SW 1271 (cell line): ENCODE measurements at regions not wholly inside any gene's neighbourhood (a gene's known extent, or its start where the extent isn't known, plus 50 kb on each side); places are given as distances from the start of the nearest gene placed in this dataset.
"Not testable (repeated sequence)": the region's sequence is repeated elsewhere in the genome, so short reads cannot be mapped to it uniquely, and the experiment has no call there.

Source experiments
- DNase-seq, 2 experiments: peaks; one replicate each; lab custom pipeline; 2025; lab: John Stamatoyannopoulos, UW

- peak in 1 of 2 experiments; percentile 13 for DNase-seq
Observed at GRCh38 chr4:12583275-12583674, 900.9 kb downstream of the RAB28 start.

- no peak for DNase-seq
Observed at GRCh38 chr4:12580787-12581186, 903.4 kb downstream of the RAB28 start.

DNA sequence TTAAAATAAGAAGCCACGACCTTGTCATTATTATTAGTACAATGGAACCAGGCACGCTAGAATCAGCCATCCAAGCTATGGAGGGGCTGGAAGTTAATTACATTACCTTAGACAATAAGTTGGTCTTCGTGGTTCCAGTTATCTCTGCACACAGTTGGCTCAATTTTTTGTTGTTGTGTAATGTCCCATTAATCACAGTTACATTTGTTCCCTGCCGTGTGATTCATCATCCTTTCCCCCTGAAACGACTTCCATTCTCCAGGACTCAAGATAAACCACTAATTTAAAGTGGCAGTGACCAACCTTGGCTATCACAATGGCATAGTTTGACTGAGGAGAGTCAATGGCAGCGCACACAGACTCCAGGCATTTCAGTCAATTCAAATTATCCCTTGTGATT, 905.0 kb downstream of the RAB28 start:
- peak in 1 of 2 experiments; percentile 13 for DNase-seq

- no peak for DNase-seq
Observed at GRCh38 chr4:12576409-12576808, 907.7 kb downstream of the RAB28 start.

DNA sequence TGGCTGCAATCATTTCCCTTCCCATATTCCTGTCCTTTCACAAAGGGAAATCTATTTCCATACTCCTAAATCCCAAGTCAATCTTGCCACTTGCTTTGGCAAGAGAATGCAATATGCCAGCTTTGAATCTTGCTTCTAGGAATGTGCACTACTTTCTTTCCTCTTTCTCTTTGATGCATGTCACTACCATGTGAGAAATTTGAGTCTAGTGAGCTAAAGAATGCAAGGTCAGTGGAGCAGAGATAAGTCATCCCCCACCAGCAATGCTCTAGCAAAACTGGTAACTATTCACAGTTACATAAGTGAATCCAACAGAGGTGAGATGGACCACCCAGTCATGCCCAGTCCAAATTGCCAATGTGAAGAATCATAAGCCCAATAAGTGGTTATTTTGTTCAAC, 910.4 kb downstream of the RAB28 start:
- no peak for DNase-seq

- no peak for DNase-seq
Observed at GRCh38 chr4:12562476-12563140, 921.5 kb downstream of the RAB28 start.

- no peak for DNase-seq
Observed at GRCh38 chr4:12562021-12562420, 922.1 kb downstream of the RAB28 start.

DNA sequence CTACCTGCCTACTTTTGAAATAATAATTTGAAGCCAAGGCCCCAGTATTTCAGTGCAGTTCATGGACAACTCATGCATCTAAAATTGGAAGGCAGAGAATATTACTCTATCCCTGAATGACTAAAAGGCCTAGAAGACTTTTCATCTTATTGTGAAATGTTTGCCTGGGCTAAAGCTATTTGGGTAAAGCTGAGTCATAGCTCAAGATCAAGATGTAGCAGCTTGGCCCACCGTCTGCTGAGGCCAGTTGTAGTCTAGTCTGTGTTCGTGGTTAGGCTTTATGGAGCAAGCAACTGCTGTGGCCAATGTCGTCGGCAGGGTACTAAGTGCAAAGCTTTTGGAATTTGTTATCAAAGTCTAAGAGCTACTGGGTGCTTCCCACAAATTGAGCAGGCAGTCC, 929.1 kb downstream of the RAB28 start:
- no peak for DNase-seq

- no peak for DNase-seq
Observed at GRCh38 chr4:12548678-12549077, 935.5 kb downstream of the RAB28 start.

DNA sequence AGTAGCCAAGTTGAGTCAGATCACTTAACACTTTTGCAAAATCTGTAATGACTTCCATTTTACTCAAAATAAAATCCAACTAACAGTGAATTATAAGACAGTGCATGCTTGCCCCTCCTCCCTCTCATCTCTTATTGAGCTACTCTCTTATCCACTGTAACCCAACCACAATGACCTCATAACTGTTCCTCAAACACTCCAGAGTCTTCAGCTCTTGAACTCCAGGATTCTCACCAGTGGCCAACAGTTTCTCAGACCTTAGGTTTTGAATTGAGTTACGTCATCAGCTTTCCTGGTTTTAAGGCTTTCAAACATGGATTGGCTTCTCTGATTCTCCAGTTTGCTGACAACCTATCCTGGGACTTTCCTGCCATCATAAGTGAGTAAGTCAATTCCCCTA, 938.3 kb downstream of the RAB28 start:
- DNase-seq = no peak

GRCh38 chr4:12538162-12538561, 946.0 kb downstream of the RAB28 start:
- DNase-seq = no peak

DNA sequence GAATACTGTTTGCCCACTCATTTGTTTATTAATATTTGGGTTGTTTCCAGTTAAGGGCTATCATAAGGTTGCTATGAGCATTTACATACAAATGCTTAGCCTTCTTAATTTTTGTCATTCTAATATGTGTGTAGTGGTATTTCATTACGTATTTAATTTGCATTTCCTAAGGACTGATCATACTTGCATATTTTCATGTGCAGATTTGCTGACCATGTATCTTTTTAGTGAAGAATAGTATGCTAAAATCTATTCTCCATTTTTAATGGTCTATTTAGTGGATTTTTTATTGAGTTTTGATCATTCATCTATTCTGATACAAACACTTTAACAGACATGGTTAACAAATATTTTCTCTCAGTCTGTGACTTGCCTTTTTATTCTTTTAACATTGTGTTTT, 949.5 kb downstream of the RAB28 start:
- DNase-seq = no peak

DNA sequence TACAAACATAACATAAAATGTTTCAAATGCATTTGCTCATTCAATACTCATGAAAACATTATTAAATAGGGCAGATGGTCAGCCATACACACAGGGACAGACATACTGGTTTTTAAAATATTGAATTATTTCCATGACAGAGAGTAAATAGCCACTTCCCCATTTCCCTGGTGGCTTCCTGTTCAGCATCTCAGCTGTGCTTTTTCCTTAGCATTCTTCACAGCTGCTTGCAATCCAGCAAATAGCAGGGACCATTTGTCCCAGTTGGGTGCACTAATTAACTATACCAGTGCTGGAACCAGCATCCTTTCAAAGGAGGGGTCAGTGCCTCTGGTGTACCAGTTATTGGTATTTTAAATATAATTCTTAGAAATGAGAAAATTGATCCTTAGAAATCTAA, 964.7 kb downstream of the RAB28 start:
- DNase-seq = no peak

DNA sequence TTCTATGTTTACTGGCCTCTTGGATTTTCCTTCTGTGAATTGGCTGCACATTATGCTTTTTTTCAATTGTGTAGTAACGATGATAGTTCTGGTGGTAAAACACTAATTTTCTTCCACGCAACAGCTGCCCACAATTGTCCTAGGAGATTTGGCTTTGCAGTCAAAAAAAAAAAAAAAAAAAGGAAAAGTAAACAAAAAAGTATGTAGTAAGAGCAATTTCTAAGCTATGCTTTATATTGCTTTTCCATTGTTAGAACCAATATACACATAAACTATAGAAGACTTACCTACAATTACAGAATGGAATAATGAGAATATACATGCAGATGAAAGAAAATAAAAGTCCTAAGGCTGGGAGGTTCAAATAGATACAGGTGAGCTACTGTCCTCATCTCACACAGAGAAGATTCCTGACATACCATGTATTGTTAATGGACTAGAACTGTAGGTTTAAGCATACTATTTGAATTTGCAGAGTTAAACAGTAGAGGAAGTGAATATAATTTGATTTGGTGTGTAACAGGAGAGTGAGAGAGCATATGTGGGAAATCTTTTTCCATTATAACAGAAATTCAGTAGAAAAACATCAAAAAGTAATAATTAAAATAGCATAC, 976.2 kb downstream of the RAB28 start:
- no peak for DNase-seq

- DNase-seq = no peak
Observed at GRCh38 chr4:12500409-12500808, 983.7 kb downstream of the RAB28 start.

DNA sequence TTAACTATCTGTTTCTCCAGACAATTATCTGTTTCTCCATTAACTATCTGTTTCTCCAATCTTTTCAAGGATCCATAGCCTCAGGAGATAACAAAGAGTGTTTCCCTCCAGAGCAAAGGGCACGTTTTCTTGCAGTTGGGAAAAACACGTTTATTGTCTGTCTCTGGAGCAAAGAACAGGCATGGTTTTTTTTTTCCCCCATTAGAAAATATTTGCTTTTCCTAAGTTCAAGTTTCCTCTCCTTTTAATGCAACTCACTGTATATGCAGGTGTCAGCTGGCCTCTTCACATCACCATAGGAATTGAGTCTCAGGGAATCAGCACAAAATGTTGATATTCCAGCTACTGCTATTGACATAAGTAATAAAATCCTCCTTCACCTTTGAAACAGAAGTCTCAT, 984.4 kb downstream of the RAB28 start:
- DNase-seq = no peak

DNA sequence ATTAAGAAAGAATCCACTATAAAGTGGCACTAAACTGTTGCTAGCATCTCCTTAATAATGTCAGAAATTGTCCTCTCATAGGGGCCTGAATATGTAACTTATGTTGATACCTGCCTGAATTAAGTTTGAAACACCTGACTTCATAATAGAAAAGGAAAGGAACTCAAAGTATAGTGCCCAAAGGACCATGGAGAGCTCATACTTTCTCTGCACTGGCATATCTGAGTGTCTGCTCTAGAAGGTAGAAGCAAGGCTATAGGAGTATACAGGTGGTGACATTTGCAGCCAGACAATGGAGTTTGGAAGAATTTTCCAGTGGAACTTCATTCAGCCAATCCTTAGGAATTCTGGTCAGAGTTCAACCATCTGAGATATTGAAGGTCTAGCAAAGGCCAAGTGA, 988.9 kb downstream of the RAB28 start:
- DNase-seq = no peak

- no peak for DNase-seq
Observed at GRCh38 chr4:12492730-12493393, 991.3 kb downstream of the RAB28 start.

GRCh38 chr4:12488672-12489071, 995.5 kb downstream of the RAB28 start:
- no peak for DNase-seq

DNA sequence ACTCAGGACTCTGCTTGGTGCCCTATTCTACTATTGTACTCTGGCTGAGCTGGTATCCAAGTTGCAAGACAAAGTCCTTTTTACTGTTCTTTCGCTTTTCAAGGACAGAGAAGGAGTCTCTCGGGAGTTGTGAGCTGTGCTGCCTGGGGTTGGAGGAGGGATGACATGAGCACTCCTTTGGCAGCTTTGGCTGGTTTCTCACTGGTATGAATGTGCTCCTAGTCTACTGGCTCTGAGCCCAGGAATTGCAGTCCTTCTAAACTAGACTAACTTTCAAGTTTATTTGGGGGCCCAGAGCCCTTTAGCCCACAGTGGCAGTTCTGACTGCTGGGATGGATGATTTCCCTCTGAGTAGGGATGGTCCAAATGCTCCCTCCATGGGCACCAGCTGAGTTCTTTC, 997.1 kb downstream of the RAB28 start:
- no peak for DNase-seq

DNA sequence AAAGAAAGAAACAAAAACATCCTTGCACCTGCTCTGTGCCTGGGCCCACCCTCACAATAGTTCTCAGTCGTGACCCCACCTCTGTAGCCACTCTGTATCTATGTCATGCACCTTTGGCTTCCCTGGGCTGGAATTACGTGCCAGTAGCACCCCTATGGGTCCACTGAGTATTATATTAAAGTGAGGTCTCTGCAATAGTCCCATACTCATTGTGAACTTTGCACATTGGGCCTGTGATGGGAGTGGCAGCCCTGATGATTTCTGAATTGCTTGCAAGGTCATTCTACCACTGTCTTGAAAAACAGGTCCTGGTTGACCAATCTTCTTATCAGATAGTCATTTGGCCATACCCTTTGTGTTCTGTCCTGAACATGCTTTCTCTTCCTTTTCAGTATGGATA, 1012.1 kb downstream of the RAB28 start:
- DNase-seq = no peak

DNA sequence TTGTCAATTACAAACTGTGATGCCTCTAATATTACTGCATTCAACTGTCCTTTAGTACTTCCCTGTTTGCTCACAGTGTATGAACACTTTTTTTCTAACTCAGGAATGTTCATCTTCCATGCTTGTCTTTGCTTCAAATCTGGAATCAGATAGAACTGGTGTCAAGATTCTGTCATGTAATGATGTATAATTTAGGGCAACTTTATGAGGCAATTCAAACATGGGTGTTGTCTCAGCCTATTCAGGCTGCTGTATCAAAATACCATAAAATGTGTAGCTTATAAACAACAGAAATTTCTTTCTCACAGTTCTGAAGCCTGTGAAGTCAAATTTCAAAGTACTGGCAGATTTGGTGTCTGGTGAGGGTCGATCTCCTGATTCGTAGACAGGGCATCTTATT, 1012.9 kb downstream of the RAB28 start:
- no peak for DNase-seq

DNA sequence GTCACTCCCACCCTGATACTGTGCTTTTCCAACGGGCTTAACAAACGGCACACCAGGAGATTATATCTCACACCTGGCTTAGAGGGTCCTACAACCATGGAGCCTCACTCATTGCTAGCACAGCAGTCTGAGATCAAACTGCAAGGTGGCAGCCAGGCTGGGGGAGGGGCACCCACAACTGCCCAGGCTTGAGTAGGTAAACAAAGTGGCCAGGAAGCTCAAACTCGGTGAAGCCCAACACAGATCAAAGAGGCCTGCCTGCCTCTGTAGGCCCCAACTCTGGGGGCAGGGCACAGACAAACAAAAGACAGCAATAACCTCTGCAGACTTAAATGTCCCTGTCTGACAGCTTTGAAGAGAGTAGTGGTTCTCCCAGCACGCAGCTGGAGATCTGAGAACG, 1022.6 kb downstream of the RAB28 start:
- not testable (repeated sequence) for DNase-seq

DNA sequence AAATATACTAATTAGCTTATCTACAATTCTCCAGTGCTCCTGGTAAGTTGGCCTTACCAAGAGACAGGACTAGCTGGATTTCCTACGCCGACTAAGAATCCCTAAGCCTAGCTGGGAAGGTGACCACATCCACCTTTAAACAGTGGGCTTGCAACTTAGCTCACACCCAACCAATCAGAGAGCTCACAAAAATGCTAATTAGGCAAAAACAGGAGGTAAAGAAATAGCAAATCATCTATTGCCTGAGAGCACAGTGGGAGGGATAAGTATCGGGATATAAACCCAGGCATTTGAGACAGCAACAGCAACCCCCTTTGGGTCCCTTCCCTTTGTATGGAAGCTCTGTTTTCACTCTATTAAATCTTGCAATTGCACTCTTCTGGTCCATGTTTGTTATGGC, 1025.0 kb downstream of the RAB28 start:
- DNase-seq = no peak
